ENCODE measurements at regions not wholly inside any gene's neighbourhood (a gene's known extent, or its start where the extent isn't known, plus 50 kb on each side); places are given as distances from the start of the nearest gene placed in this dataset.

DNA sequence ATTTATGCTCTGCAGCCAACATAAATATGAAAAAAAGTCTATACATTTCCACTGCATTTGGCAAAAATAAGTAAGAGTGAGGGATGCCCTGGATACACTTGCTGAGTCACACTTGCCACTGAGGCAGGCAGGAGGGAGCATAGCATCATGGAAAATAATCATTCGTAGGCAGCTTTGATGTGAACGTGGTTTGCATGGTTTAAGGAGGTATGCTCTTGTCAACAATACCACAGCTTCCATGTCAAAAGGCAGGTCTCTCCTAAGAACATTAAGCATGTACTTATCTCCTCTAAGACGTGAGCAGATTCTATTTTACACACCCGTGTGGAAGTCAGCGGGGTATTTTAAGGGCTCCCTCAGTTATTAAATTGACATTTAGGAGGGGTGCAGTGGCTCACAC lies 89.2 kb upstream of the WDR11 start:
- Histone ChIP-seq H3K4me2 (ENCODE audit: control insufficient read depth, insufficient read depth) (no peak overlapping the region), H3K79me2 (ENCODE audit: control insufficient read depth, insufficient read depth, low read length) (no peaks in the 10 kb centered on the region), H4K20me1 (ENCODE audit: control insufficient read depth, insufficient read depth) (no peaks in the 10 kb centered on the region), H3K27me3 (replicated peaks in 1 of 2; ENCODE audit: control insufficient read depth in 2 of 2, insufficient read depth in 2 of 2, low read length in 1 of 2) (no peaks in the 10 kb centered on the region), H3K9me3 (replicated peaks; ENCODE audit: control insufficient read depth, insufficient read depth, low read length) (no peaks in the 10 kb centered on the region), H3K4me1 (ENCODE audit: control insufficient read depth, insufficient read depth, low read length) (no peaks in the 10 kb centered on the region), H3K27ac (ENCODE audit: control insufficient read depth, insufficient read depth) (no peak overlapping the region), H3K9ac (ENCODE audit: control insufficient read depth, insufficient read depth, low read length) (no peak overlapping the region), H3K36me3 (ENCODE audit: control insufficient read depth in 2 of 2, insufficient read depth in 2 of 2, low read length in 1 of 2) (no peaks in the 10 kb centered on the region), H2AFZ (ENCODE audit: control insufficient read depth, low read depth, low read length) (no peak overlapping the region), H3K4me3 (no peak overlapping the region)
- FAIRE-seq (no peak), ATAC-seq (no peak), DNase-seq (ENCODE audit: low read depth, low spot score) (no peak)
- in situ Hi-C loops (cut with MboI): no loop called here
- no TSS peak for BruUV-seq (replicated peaks)
- intact Hi-C loops (cut with micrococcal nuclease; ENCODE audit: unreplicated experiment): no loop called here
- TF ChIP-seq MYB (IDR thresholded peaks at IDR 0.05; ENCODE audit: borderline replicate concordance, low read depth, low read length) (no peak), BRCA1 (IDR thresholded peaks at IDR 0.05; ENCODE audit: low read depth, low read length) (no peak), POU2F2 (IDR thresholded peaks at IDR 0.05; ENCODE audit: borderline replicate concordance, low read depth, low read length) (no peak), BMI1 (IDR thresholded peaks at IDR 0.05; ENCODE audit: borderline replicate concordance) (no peak), MTA3 (IDR thresholded peaks at IDR 0.05; ENCODE audit: borderline replicate concordance, low read length) (no peak), NFYA (IDR thresholded peaks at IDR 0.05; ENCODE audit: borderline replicate concordance, low read depth, low read length) (no peak), SMARCA5 (IDR thresholded peaks at IDR 0.05) (no peak), NR2C2 (IDR thresholded peaks at IDR 0.05; ENCODE audit: borderline replicate concordance, control insufficient read depth, insufficient read length, low read depth) (no peak), RELA (IDR thresholded peaks at IDR 0.05; ENCODE audit: borderline replicate concordance, partially characterized antibody) (no peak), NR2C1 (IDR thresholded peaks at IDR 0.05) (no peak), GATAD2B (conservative IDR thresholded peaks at IDR 0.05; ENCODE audit: low read depth) (no peak), BHLHE40 (IDR thresholded peaks at IDR 0.05; ENCODE audit: borderline replicate concordance in 1 of 2, low read depth in 2 of 2, low read length in 1 of 2) (no peak), ASH2L (IDR thresholded peaks at IDR 0.05; ENCODE audit: borderline replicate concordance, low read depth) (no peak), POLR2A (IDR thresholded peaks at IDR 0.05; ENCODE audit: low read depth, low read length) (no peak), ZBED1 (IDR thresholded peaks at IDR 0.05; ENCODE audit: borderline replicate concordance) (no peak), BCL3 (IDR thresholded peaks at IDR 0.05; ENCODE audit: borderline replicate concordance, insufficient read depth, low read depth, low read length, poor library complexity, severe bottlenecking) (no peak), ZNF274 (IDR thresholded peaks at IDR 0.05; ENCODE audit: insufficient read depth, insufficient read length) (no peak)
- TF ChIP-seq, protein P1, sequence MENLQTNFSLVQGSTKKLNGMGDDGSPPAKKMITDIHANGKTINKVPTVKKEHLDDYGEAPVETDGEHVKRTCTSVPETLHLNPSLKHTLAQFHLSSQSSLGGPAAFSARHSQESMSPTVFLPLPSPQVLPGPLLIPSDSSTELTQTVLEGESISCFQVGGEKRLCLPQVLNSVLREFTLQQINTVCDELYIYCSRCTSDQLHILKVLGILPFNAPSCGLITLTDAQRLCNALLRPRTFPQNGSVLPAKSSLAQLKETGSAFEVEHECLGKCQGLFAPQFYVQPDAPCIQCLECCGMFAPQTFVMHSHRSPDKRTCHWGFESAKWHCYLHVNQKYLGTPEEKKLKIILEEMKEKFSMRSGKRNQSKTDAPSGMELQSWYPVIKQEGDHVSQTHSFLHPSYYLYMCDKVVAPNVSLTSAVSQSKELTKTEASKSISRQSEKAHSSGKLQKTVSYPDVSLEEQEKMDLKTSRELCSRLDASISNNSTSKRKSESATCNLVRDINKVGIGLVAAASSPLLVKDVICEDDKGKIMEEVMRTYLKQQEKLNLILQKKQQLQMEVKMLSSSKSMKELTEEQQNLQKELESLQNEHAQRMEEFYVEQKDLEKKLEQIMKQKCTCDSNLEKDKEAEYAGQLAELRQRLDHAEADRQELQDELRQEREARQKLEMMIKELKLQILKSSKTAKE (IDR thresholded peaks at IDR 0.05; ENCODE audit: low read depth, poor library complexity, severe bottlenecking): no peak
- TF ChIP-seq, protein P2, sequence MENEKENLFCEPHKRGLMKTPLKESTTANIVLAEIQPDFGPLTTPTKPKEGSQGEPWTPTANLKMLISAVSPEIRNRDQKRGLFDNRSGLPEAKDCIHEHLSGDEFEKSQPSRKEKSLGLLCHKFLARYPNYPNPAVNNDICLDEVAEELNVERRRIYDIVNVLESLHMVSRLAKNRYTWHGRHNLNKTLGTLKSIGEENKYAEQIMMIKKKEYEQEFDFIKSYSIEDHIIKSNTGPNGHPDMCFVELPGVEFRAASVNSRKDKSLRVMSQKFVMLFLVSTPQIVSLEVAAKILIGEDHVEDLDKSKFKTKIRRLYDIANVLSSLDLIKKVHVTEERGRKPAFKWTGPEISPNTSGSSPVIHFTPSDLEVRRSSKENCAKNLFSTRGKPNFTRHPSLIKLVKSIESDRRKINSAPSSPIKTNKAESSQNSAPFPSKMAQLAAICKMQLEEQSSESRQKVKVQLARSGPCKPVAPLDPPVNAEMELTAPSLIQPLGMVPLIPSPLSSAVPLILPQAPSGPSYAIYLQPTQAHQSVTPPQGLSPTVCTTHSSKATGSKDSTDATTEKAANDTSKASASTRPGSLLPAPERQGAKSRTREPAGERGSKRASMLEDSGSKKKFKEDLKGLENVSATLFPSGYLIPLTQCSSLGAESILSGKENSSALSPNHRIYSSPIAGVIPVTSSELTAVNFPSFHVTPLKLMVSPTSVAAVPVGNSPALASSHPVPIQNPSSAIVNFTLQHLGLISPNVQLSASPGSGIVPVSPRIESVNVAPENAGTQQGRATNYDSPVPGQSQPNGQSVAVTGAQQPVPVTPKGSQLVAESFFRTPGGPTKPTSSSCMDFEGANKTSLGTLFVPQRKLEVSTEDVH (IDR thresholded peaks at IDR 0.05; ENCODE audit: low read depth, partially characterized antibody): no peak
- TF ChIP-seq, protein P3, sequence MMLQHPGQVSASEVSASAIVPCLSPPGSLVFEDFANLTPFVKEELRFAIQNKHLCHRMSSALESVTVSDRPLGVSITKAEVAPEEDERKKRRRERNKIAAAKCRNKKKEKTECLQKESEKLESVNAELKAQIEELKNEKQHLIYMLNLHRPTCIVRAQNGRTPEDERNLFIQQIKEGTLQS (IDR thresholded peaks at IDR 0.05; ENCODE audit: borderline replicate concordance, extremely low read depth, low read depth, low read length): no peak
- POLR2A ChIA-PET: no interaction called here
- 32% methylated on average over 5 of the region's 5 CpGs for WGBS (ENCODE audit: insufficient coverage, insufficient replicate concordance, low lambda C conversion rate, missing lambda C conversion rate)
- CTCF ChIA-PET: no interaction called here
- SMC1A ChIA-PET (ENCODE audit: uncharacterized antibody, unreplicated experiment): no interaction called here
- RAD21 ChIA-PET (ENCODE audit: unreplicated experiment): no interaction called here

All from GM12878 (cell line).